ENCODE measurements at regions not wholly inside any gene's neighbourhood (a gene's known extent, or its start where the extent isn't known, plus 50 kb on each side); places are given as distances from the start of the nearest gene placed in this dataset.

DNA sequence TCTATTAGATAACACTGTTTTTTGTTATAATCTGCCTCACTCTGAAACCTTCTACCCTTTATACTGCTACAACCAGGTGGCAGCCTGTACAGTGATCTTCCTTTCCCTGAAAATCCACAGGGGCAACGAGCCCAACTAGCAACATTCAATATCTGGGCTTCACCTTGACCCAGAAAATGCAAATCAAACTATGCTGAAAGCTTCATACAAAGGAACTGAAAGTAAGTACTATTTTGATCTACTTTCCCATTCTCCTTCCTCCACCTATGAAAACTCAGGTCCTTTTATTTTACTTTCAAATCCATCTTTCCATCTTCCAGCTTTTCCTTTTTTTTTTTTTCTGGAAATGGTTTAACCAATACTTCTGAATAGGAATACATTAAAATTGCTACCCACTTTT lies 175.8 kb upstream of the CCDC150 start:
- in situ Hi-C loops (cut with HindIII; ENCODE audit: low sequenced_read_pairs): no loop called here
- TF ChIP-seq, protein P1, sequence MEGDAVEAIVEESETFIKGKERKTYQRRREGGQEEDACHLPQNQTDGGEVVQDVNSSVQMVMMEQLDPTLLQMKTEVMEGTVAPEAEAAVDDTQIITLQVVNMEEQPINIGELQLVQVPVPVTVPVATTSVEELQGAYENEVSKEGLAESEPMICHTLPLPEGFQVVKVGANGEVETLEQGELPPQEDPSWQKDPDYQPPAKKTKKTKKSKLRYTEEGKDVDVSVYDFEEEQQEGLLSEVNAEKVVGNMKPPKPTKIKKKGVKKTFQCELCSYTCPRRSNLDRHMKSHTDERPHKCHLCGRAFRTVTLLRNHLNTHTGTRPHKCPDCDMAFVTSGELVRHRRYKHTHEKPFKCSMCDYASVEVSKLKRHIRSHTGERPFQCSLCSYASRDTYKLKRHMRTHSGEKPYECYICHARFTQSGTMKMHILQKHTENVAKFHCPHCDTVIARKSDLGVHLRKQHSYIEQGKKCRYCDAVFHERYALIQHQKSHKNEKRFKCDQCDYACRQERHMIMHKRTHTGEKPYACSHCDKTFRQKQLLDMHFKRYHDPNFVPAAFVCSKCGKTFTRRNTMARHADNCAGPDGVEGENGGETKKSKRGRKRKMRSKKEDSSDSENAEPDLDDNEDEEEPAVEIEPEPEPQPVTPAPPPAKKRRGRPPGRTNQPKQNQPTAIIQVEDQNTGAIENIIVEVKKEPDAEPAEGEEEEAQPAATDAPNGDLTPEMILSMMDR (IDR thresholded peaks at IDR 0.05; ENCODE audit: low read depth, low read length): no peak
- no peak for DNase-seq (ENCODE audit: low read depth, low spot score)

DNA sequence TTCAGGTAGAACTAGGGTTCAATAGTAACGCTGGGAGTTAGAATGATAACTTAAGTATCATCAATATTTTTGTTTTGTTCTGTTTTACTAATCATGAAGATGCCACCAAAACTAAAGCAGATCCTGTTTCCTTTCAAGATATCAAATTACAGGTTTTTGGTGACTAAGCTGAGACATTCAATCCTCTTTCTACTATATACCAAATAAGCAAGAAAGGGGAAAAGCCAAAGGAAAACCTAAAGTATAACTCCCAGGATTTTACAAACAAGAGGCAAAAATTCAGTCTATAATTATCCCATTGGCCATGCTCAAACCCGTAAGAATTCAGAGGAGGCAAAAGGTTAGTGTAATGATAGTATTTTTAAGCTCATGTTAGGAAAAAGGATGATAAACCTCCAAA lies 175.2 kb upstream of the CCDC150 start:
- DNase-seq (ENCODE audit: low read depth, low spot score): peak; percentile 24
- in situ Hi-C loops (cut with HindIII; ENCODE audit: low sequenced_read_pairs): no loop called here
- no peak overlapping the region for H3K4me3 ChIP-seq (ENCODE audit: low read depth, low read length)
- TF ChIP-seq, protein P1 (IDR thresholded peaks at IDR 0.05; ENCODE audit: low read depth, low read length): no peak

More for the DNA sequence above, 175.8 kb upstream of the CCDC150 start:
- no peak overlapping the region for H3K4me3 ChIP-seq (ENCODE audit: low read depth, low read length)

DNA sequence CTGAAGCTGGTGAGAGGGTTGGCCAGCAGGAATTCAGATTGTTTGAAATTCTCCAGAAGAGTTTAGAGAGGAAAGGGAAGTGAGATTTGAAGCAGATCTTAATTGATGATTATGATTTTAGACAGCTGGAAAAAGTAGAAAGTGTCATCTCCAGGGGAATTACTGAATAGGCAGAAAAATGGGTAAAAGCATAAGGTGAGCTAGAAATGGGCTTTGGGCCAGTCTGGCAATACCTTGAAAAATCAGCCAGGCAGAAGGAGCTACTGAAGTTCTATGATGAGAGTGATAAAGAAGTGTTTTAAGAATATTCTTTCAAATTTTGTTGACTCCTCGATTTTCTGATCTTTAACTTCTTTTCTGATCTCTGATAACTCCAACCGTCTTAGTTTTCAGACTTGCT lies 172.9 kb upstream of the CCDC150 start:
- no peak overlapping the region for H3K4me3 ChIP-seq (ENCODE audit: low read depth, low read length)
- no peak for DNase-seq (ENCODE audit: low read depth, low spot score)
- in situ Hi-C loops (cut with HindIII; ENCODE audit: low sequenced_read_pairs): no loop called here
- TF ChIP-seq, protein P1 (IDR thresholded peaks at IDR 0.05; ENCODE audit: low read depth, low read length): no peak

DNA sequence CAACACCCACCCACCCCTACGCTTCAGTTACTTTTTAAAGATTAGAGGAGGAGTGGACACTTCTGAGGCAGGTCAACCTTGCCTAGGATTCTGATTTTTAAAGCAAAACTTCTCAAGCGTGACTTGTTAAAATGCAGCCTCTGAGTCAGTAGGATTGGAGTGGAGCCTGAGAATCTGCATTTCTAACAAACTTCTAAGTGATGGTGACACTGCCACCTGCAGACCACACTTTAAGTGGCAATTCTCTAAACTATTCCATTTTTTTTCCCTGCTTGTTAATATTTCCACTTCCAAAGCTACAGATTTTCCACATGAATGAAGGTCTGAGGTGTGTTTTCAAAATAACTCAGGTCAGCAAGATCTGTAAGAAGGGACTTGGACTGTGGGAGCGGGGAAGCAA lies 171.1 kb upstream of the CCDC150 start:
- H3K4me3 ChIP-seq (ENCODE audit: low read depth, low read length): no peak overlapping the region
- in situ Hi-C loops (cut with HindIII; ENCODE audit: low sequenced_read_pairs): no loop called here
- TF ChIP-seq, protein P1 (IDR thresholded peaks at IDR 0.05; ENCODE audit: low read depth, low read length): peak; percentile 1
- no peak for DNase-seq (ENCODE audit: low read depth, low spot score)

DNA sequence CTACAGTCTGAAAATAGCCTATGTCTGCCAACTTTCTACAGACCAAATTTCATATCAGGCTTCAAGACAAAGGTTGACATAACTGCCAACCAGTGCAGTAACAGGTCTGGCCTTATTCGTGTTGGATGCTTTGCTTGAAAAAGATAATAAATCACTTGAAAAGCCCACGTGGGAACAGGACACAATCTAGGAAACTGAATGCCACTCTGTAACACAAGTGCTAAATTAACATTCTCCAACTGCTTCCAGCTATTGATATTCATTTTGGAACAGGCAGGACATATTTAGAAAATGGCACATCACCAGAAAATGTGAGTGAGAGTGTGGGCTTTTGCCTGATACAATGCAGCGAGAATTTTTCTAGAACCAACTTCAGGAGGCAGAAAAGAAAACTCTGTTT lies 165.9 kb upstream of the CCDC150 start:
- TF ChIP-seq, protein P1 (IDR thresholded peaks at IDR 0.05; ENCODE audit: low read depth, low read length): no peak
- H3K4me3 ChIP-seq (ENCODE audit: low read depth, low read length): no peak overlapping the region
- no peak for DNase-seq (ENCODE audit: low read depth, low spot score)
- in situ Hi-C loops (cut with HindIII; ENCODE audit: low sequenced_read_pairs): no loop called here

DNA sequence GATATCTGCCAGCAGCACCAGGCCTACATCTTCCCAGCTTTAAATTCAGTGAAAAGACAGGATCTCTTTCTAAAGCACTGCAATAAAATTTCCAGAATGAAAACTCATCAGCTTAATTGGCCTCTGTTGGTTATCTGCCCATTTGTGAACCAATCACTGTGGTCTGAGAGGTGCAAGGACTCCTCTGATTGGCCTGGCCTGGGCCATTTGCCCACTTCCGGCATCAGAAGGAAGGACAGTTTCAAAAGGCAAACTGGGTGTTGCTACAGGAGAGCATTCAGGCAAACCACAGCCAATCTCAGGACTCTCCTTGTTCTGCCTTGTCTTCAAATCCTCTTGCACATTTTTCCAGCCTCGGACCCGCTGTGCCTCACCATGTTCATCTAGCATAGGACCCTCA lies 163.9 kb upstream of the CCDC150 start:
- H3K4me3 ChIP-seq (ENCODE audit: low read depth, low read length): no peak overlapping the region
- in situ Hi-C loops (cut with HindIII; ENCODE audit: low sequenced_read_pairs): no loop called here
- no peak for DNase-seq (ENCODE audit: low read depth, low spot score)
- TF ChIP-seq, protein P1 (IDR thresholded peaks at IDR 0.05; ENCODE audit: low read depth, low read length): no peak

DNA sequence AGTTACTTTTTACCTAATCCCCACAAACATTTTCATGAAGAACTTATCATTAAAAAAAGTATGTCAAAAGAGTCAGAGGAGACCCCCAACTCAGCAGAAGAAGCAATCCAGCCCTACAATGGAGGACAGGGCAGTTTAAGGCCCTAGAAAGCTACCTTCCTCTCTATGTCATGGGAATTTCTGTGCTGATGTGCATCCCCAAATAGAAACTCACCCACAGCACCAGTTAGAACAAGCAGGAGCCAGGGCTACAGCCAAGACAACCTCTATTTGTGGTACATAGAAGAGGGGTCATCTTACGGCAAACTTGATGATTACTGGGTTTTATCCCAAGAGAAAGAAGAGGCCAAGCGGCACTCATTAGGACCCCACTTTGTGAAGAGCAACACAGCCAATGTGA lies 160.9 kb upstream of the CCDC150 start:
- DNase-seq (ENCODE audit: low read depth, low spot score): no peak
- in situ Hi-C loops (cut with HindIII; ENCODE audit: low sequenced_read_pairs): no loop called here
- no peak overlapping the region for H3K4me3 ChIP-seq (ENCODE audit: low read depth, low read length)
- TF ChIP-seq, protein P1 (IDR thresholded peaks at IDR 0.05; ENCODE audit: low read depth, low read length): no peak
